GM12892 (cell line): ENCODE measurements at regions not wholly inside any gene's neighbourhood (a gene's known extent, or its start where the extent isn't known, plus 50 kb on each side); places are given as distances from the start of the nearest gene placed in this dataset.

ENCODE experiments used
- POLR2A ChIP-seq: IDR thresholded peaks from 2 replicates; pipeline ENCODE4 v1.6.1; 2011; ENCODE audit warnings: low read depth, low read length, control low read depth
- POLR2AphosphoS5 ChIP-seq: IDR thresholded peaks from 2 replicates; pipeline ENCODE4 v1.6.1; 2011; ENCODE audit warnings: low read depth, low read length, control low read depth
- TAF1 ChIP-seq: IDR thresholded peaks from 2 replicates; pipeline ENCODE4 v1.6.1; 2011; ENCODE audit warnings: low read depth, mild to moderate bottlenecking, control low read depth, low read length, borderline replicate concordance

GRCh38 chr17:77565166-77565565, 393.3 kb upstream of the TNRC6C start:
- TF ChIP-seq POLR2AphosphoS5, result no peak
- TF ChIP-seq POLR2A, result no peak
- no peak for TF ChIP-seq TAF1
